ENCODE measurements at regions not wholly inside any gene's neighbourhood (a gene's known extent, or its start where the extent isn't known, plus 50 kb on each side); places are given as distances from the start of the nearest gene placed in this dataset.

GRCh38 chr1:57845041-57845440 lies 421.2 kb upstream of the DAB1 start:
- TF ChIP-seq EGR1 (IDR thresholded peaks at IDR 0.05) (no peak), CREB1 (IDR thresholded peaks at IDR 0.05; ENCODE audit: low read depth) (no peak), YY1 (IDR thresholded peaks at IDR 0.05; ENCODE audit: low read depth) (no peak), RAD21 (IDR thresholded peaks at IDR 0.05; ENCODE audit: low read depth) (no peak), TCF12 (IDR thresholded peaks at IDR 0.05; ENCODE audit: low read depth) (no peak), FOXM1 (IDR thresholded peaks at IDR 0.05; ENCODE audit: borderline replicate concordance, low read depth) (no peak), CEBPB (IDR thresholded peaks at IDR 0.05) (no peak), TEAD4 (IDR thresholded peaks at IDR 0.05) (no peak), MAX (IDR thresholded peaks at IDR 0.05) (no peak), EP300 (IDR thresholded peaks at IDR 0.05; ENCODE audit: borderline replicate concordance) (no peak), USF1 (IDR thresholded peaks at IDR 0.05) (no peak), REST (IDR thresholded peaks at IDR 0.05; ENCODE audit: low read depth) (no peak), TAF1 (IDR thresholded peaks at IDR 0.05; ENCODE audit: low read depth) (no peak)

All from Ishikawa (cell line).